Kidney (tissue), 13 donors: ENCODE measurements at regions not wholly inside any gene's neighbourhood (a gene's known extent, or its start where the extent isn't known, plus 50 kb on each side); places are given as distances from the start of the nearest gene placed in this dataset.

ENCODE experiments used
- DNase-seq, 5 donors: peaks; one replicate each; pipeline ENCODE4 v3.0.0-alpha.2; 2013 to 2020
- FAIRE-seq: peaks from 2 replicates; lab custom pipeline; 2012; peaks lifted over from hg19 to GRCh38; lab: Jason Lieb, UNC
- H3K27ac ChIP-seq, 2 donors: one replicate each; pipeline ENCODE4 v1.7.0; 2013; ENCODE audit warnings: low read depth in 2 of 2, low read length in 2 of 2, inconsistent platforms in 1 of 2
- H3K27me3 ChIP-seq: one replicate; pipeline ENCODE4 v1.7.1; 2013; ENCODE audit warnings: low read length, inconsistent platforms; ENCODE audit not compliant: control insufficient read depth, insufficient read depth
- H3K36me3 ChIP-seq, 3 donors: one replicate each; pipeline versions ENCODE4 v1.7.0 to v1.7.1; 2013; ENCODE audit warnings: low read length in 3 of 3, control low read depth in 1 of 3, inconsistent platforms in 1 of 3; ENCODE audit not compliant: insufficient read depth in 3 of 3, control insufficient read depth in 2 of 3
- H3K4me1 ChIP-seq, 3 donors: one replicate each; pipeline versions ENCODE4 v1.7.0 to v1.7.1; 2013; ENCODE audit warnings: low read length in 3 of 3, inconsistent platforms in 1 of 3, low read depth in 1 of 3; ENCODE audit not compliant: control insufficient read depth in 2 of 3, insufficient read depth in 2 of 3
- H3K4me3 ChIP-seq, 3 donors: one replicate each; pipeline versions ENCODE4 v1.7.0 to v1.8.1; 2013; ENCODE audit warnings: low read length in 3 of 3, control low read depth in 1 of 3, inconsistent platforms in 1 of 3
- H3K9ac ChIP-seq, 3 donors: one replicate each; pipeline versions ENCODE4 v1.7.0 to v1.7.1; 2013; ENCODE audit warnings: low read length in 3 of 3, control low read depth in 1 of 3, inconsistent platforms in 1 of 3
- H3K9me3 ChIP-seq, 3 donors: one replicate each; pipeline versions ENCODE4 v1.7.0 to v1.7.1; 2013; ENCODE audit warnings: low read length in 3 of 3, control low read depth in 1 of 3, inconsistent platforms in 1 of 3; ENCODE audit not compliant: control insufficient read depth in 2 of 3, insufficient read depth in 1 of 3
- intact Hi-C: fragments of 100-400 bp; cut with DNase I; formaldehyde crosslinking; loops from one replicate; pipeline ENCODE4 v1.11.1; 2022
- TF ChIP-seq, protein P1 (sequence below): IDR thresholded peaks from 3 replicates; pipeline ENCODE4 v1.5.1; 2012; ENCODE audit warnings: mild to moderate bottlenecking, moderate library complexity, borderline replicate concordance; ENCODE audit not compliant: insufficient read depth; ENCODE audit errors: extremely low read depth
- donor health status: control.
- donor health status: control.
- donor health status: control.
- donor health status: control.
- donor health status: control.
- donor health status: DM: yes; HTN: yes; CAD: no.
- donor health status: Normal renal cell carcinoma (clear cell type).

DNA sequence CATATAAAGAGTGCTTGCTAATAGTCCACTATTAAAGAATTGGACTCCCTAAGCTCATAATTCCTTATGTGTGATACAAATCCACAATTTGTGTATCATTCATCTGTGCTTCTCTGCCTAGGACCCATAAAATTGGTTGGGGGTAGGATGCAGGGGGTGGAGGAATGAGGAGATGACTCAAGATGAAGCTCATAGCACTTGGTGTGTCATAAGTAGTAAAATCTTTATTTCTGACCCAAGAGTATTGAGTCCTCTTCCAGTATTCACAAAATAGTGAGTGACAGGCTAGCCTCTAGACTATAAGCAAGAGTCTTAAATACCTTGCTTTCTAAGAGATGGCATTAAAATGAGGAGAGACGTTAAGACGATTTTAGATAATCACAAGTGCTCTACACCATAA lies 390.9 kb upstream of the CDH19 start:
- DNase-seq = no peak
- Histone ChIP-seq H3K9me3 (no peaks in the 10 kb centered on the region), H3K4me3 (no peak overlapping the region), H3K9ac (no peak overlapping the region), H3K36me3 (no peaks in the 10 kb centered on the region), H3K27me3 (no peaks in the 10 kb centered on the region), H3K27ac (no peak overlapping the region), H3K4me1 (no peaks in the 10 kb centered on the region)
- FAIRE-seq = no peak
- intact Hi-C loops = no loop called here
- TF ChIP-seq, protein P1, sequence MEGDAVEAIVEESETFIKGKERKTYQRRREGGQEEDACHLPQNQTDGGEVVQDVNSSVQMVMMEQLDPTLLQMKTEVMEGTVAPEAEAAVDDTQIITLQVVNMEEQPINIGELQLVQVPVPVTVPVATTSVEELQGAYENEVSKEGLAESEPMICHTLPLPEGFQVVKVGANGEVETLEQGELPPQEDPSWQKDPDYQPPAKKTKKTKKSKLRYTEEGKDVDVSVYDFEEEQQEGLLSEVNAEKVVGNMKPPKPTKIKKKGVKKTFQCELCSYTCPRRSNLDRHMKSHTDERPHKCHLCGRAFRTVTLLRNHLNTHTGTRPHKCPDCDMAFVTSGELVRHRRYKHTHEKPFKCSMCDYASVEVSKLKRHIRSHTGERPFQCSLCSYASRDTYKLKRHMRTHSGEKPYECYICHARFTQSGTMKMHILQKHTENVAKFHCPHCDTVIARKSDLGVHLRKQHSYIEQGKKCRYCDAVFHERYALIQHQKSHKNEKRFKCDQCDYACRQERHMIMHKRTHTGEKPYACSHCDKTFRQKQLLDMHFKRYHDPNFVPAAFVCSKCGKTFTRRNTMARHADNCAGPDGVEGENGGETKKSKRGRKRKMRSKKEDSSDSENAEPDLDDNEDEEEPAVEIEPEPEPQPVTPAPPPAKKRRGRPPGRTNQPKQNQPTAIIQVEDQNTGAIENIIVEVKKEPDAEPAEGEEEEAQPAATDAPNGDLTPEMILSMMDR = no peak

DNA sequence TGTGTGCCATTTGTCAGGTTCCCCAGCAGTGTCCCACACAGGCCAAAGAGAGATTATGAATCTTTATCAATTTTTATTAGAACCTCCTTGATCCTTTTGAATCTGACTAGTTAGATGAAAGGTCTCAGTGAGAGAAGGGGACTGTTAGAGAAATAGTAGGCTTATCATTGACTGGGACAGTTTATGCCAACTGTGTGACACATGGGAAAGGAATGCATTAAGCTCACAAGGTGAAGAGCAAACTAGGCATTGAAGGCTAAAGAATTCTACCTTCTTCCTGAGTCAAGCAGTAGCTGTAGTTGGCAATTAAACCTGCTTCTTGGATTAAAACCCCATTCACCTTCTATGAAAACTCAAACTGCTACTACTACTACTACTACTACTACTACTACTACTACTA lies 389.6 kb upstream of the CDH19 start:
- no peaks in the 10 kb centered on the region for H3K4me1 ChIP-seq
- FAIRE-seq (no peak), DNase-seq (no peak)
- H3K36me3 ChIP-seq = no peaks in the 10 kb centered on the region
- no peak overlapping the region for H3K27ac ChIP-seq
- no peaks in the 10 kb centered on the region for H3K27me3 ChIP-seq
- TF ChIP-seq, protein P1 = no peak
- no peak overlapping the region for H3K9ac ChIP-seq
- H3K9me3 ChIP-seq = no peaks in the 10 kb centered on the region
- intact Hi-C loops = no loop called here
- H3K4me3 ChIP-seq = no peak overlapping the region

DNA sequence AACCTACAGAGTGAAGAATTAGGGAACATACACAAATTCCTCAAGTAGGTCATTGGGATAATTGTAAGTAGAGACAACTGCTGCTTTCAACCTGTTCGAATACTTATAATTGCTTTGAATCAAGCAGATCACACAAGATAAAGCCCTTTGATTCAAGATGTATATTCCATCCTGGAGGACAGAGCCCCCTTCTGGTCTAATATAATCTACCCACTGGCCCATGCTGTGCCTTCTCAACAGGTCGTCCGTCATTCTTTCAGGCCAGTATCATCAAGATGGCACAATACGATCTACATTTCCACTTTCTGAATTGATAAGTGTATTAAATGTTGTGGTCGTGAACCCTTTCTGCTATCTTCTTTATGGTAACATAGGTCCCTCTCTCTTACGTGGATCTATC lies 387.0 kb upstream of the CDH19 start:
- no peak overlapping the region for H3K9ac ChIP-seq
- no peaks in the 10 kb centered on the region for H3K36me3 ChIP-seq
- no peak overlapping the region for H3K27ac ChIP-seq
- intact Hi-C loops = no loop called here
- FAIRE-seq (no peak), DNase-seq (no peak)
- H3K27me3 ChIP-seq = no peaks in the 10 kb centered on the region
- no peak overlapping the region for H3K4me3 ChIP-seq
- no peaks in the 10 kb centered on the region for H3K4me1 ChIP-seq
- no peaks in the 10 kb centered on the region for H3K9me3 ChIP-seq
- TF ChIP-seq, protein P1 = no peak

DNA sequence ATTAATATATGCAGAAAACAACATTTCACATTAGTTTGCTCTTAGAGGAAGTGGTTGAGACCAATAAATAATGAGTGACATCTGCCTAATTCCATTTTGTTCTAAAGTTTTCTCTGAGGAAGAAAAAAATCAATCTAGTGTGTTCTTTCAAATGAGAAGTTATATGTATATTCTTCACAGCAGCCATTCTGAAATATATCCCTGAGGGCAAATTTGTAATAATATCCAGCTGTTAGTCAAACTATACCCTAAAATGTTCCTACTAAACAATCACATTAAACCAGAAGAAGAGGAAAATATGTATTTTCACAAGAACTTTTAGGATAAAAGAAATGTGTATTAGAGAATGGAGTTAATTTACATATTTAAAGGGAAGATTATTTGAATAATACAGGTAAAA lies 375.1 kb upstream of the CDH19 start:
- H3K9me3 ChIP-seq = no peaks in the 10 kb centered on the region
- H3K4me3 ChIP-seq = no peak overlapping the region
- DNase-seq = no peak
- H3K36me3 ChIP-seq = no peaks in the 10 kb centered on the region
- TF ChIP-seq, protein P1 = no peak
- intact Hi-C loops = no loop called here
- no peak for FAIRE-seq
- no peaks in the 10 kb centered on the region for H3K4me1 ChIP-seq
- H3K27ac ChIP-seq = no peak overlapping the region
- H3K27me3 ChIP-seq = no peaks in the 10 kb centered on the region
- no peak overlapping the region for H3K9ac ChIP-seq
